HG02759 (cell line): ENCODE measurements at regions not wholly inside any gene's neighbourhood (a gene's known extent, or its start where the extent isn't known, plus 50 kb on each side); places are given as distances from the start of the nearest gene placed in this dataset.

Source experiments
- ATAC-seq: cut with Tn5 transposase; IDR thresholded peaks from one replicate; pipeline ENCODE4 v1.9.1; 2021; ENCODE audit warnings: mild to moderate bottlenecking, moderate library complexity; ENCODE audit not compliant: unreplicated experiment

- no peak for ATAC-seq
Measured at GRCh38 chr17:13230350-13231264, 212.8 kb upstream of the ELAC2 start.

- ATAC-seq: no peak
Measured at GRCh38 chr17:13228225-13228624, 210.4 kb upstream of the ELAC2 start.

GRCh38 chr17:13222975-13223374, 205.1 kb upstream of the ELAC2 start:
- ATAC-seq: no peak

GRCh38 chr17:13212860-13213259, 195.0 kb upstream of the ELAC2 start:
- no peak for ATAC-seq

- no peak for ATAC-seq
Measured at GRCh38 chr17:13209081-13209480, 191.3 kb upstream of the ELAC2 start.

- no peak for ATAC-seq
Measured at GRCh38 chr17:13204607-13205237, 186.9 kb upstream of the ELAC2 start.

GRCh38 chr17:13202835-13203234, 185.0 kb upstream of the ELAC2 start:
- no peak for ATAC-seq

- ATAC-seq: no peak
Measured at GRCh38 chr17:13200671-13201070, 182.8 kb upstream of the ELAC2 start.

GRCh38 chr17:13199425-13199824, 181.6 kb upstream of the ELAC2 start:
- ATAC-seq: no peak

- no peak for ATAC-seq
Measured at GRCh38 chr17:13197586-13197985, 179.8 kb upstream of the ELAC2 start.

- ATAC-seq: no peak
Measured at GRCh38 chr17:13194887-13195286, 177.1 kb upstream of the ELAC2 start.

- no peak for ATAC-seq
Measured at GRCh38 chr17:13182854-13183253, 165.0 kb upstream of the ELAC2 start.

GRCh38 chr17:13182450-13182849, 164.6 kb upstream of the ELAC2 start:
- no peak for ATAC-seq

GRCh38 chr17:13181683-13182082, 163.9 kb upstream of the ELAC2 start:
- ATAC-seq: no peak

GRCh38 chr17:13176436-13176835, 158.6 kb upstream of the ELAC2 start:
- ATAC-seq: no peak

GRCh38 chr17:13171790-13172189, 154.0 kb upstream of the ELAC2 start:
- no peak for ATAC-seq

GRCh38 chr17:13162361-13162760, 144.5 kb upstream of the ELAC2 start:
- ATAC-seq: no peak

- ATAC-seq: no peak
Measured at GRCh38 chr17:13160790-13161189, 143.0 kb upstream of the ELAC2 start.

- ATAC-seq: no peak
Measured at GRCh38 chr17:13160296-13160695, 142.5 kb upstream of the ELAC2 start.

GRCh38 chr17:13158494-13159240, 140.8 kb upstream of the ELAC2 start:
- ATAC-seq: no peak

GRCh38 chr17:13157656-13158055, 139.8 kb upstream of the ELAC2 start:
- ATAC-seq: no peak

GRCh38 chr17:13154930-13155329, 137.1 kb upstream of the ELAC2 start:
- no peak for ATAC-seq
